Liver (tissue), 8 donors: ENCODE measurements at regions not wholly inside any gene's neighbourhood (a gene's known extent, or its start where the extent isn't known, plus 50 kb on each side); places are given as distances from the start of the nearest gene placed in this dataset.

Experiments used
- DNase-seq: peaks from one replicate; pipeline ENCODE4 v3.0.0-alpha.2; 2017; ENCODE audit warnings: low spot score
- H3K27ac ChIP-seq, 2 donors: one replicate each; pipeline ENCODE4 v1.7.0; 2013; ENCODE audit warnings: inconsistent platforms in 2 of 2, low read length in 2 of 2, control low read depth in 1 of 2, low read depth in 1 of 2, mild to moderate bottlenecking in 1 of 2
- H3K27me3 ChIP-seq, 4 donors: one replicate each; pipeline versions ENCODE4 v1.6.1 to v1.7.0; 2013; ENCODE audit warnings: low read length in 3 of 4, inconsistent platforms in 1 of 4, mild to moderate bottlenecking in 1 of 4, moderate library complexity in 1 of 4; ENCODE audit not compliant: control insufficient read depth in 4 of 4, insufficient read depth in 4 of 4
- H3K36me3 ChIP-seq, 4 donors: one replicate each; pipeline versions ENCODE4 v1.6.1 to v1.7.0; 2013; ENCODE audit warnings: low read length in 3 of 4, mild to moderate bottlenecking in 3 of 4, low read depth in 1 of 4, moderate library complexity in 1 of 4; ENCODE audit not compliant: control insufficient read depth in 4 of 4, insufficient read depth in 3 of 4
- H3K4me1 ChIP-seq, 4 donors: one replicate each; pipeline versions ENCODE4 v1.6.1 to v1.7.0; 2013; ENCODE audit warnings: low read length in 3 of 4, mild to moderate bottlenecking in 3 of 4, moderate library complexity in 1 of 4; ENCODE audit not compliant: control insufficient read depth in 4 of 4, insufficient read depth in 4 of 4
- H3K4me3 ChIP-seq, 3 donors: one replicate each; pipeline versions ENCODE4 v1.6.1 to v1.7.0; 2013; ENCODE audit warnings: low read length in 3 of 3, control low read depth in 1 of 3, low read depth in 1 of 3, mild to moderate bottlenecking in 1 of 3
- H3K9ac ChIP-seq, 2 donors: one replicate each; pipeline ENCODE4 v1.7.0; 2013; ENCODE audit warnings: low read length in 2 of 2, mild to moderate bottlenecking in 2 of 2, moderate library complexity in 2 of 2, control low read depth in 1 of 2, low read depth in 1 of 2
- H3K9me3 ChIP-seq, 4 donors: one replicate each; pipeline versions ENCODE4 v1.6.1 to v1.7.0; 2013; ENCODE audit warnings: low read length in 3 of 4; ENCODE audit not compliant: control insufficient read depth in 4 of 4
- ATF3 ChIP-seq: IDR thresholded peaks from 2 replicates; pipeline ENCODE4 v1.6.1; 2016; ENCODE audit warnings: antibody characterized with exemption
- EGR1 ChIP-seq, 2 donors: IDR thresholded peaks; 2 replicates each; pipeline ENCODE4 v1.6.1; 2016 to 2018; ENCODE audit warnings: antibody characterized with exemption in 2 of 2, low read depth in 2 of 2
- FOXA1 ChIP-seq: IDR thresholded peaks from 2 replicates; pipeline ENCODE4 v1.6.1; 2016; ENCODE audit warnings: antibody characterized with exemption
- FOXA2 ChIP-seq: IDR thresholded peaks from 2 replicates; pipeline ENCODE4 v1.6.1; 2016; ENCODE audit warnings: antibody characterized with exemption
- GABPA ChIP-seq, 2 donors: IDR thresholded peaks in 1 of 2; conservative IDR thresholded peaks in 1 of 2; 2 replicates each; pipeline ENCODE4 v1.6.1; 2016; ENCODE audit warnings: antibody characterized with exemption in 2 of 2, mild to moderate bottlenecking in 1 of 2, moderate library complexity in 1 of 2
- HNF4A ChIP-seq, 2 donors: conservative IDR thresholded peaks; 2 replicates each; pipeline ENCODE4 v1.6.1; 2016; ENCODE audit warnings: antibody characterized with exemption in 2 of 2, mild to moderate bottlenecking in 2 of 2
- HNF4G ChIP-seq: IDR thresholded peaks from 2 replicates; pipeline ENCODE4 v1.6.1; 2016; ENCODE audit warnings: antibody characterized with exemption
- JUND ChIP-seq, 2 donors: IDR thresholded peaks; 2 replicates each; pipeline ENCODE4 v1.6.1; 2016; ENCODE audit warnings: antibody characterized with exemption in 2 of 2
- MAX ChIP-seq: IDR thresholded peaks from 2 replicates; pipeline ENCODE4 v1.6.1; 2016; ENCODE audit warnings: antibody characterized with exemption
- NR2F2 ChIP-seq: IDR thresholded peaks from 2 replicates; pipeline ENCODE4 v1.6.1; 2016; ENCODE audit warnings: antibody characterized with exemption
- RAD21 ChIP-seq, 2 donors: IDR thresholded peaks; 2 replicates each; pipeline ENCODE4 v1.6.1; 2016; ENCODE audit warnings: antibody characterized with exemption in 2 of 2, mild to moderate bottlenecking in 2 of 2
- RXRA ChIP-seq, 2 donors: IDR thresholded peaks; 2 replicates each; pipeline ENCODE4 v1.6.1; 2017 to 2018; ENCODE audit warnings: antibody characterized with exemption in 2 of 2, mild to moderate bottlenecking in 1 of 2
- SP1 ChIP-seq: IDR thresholded peaks from 2 replicates; pipeline ENCODE4 v1.6.1; 2018; ENCODE audit warnings: antibody characterized with exemption, mild to moderate bottlenecking
- TAF1 ChIP-seq: conservative IDR thresholded peaks from 2 replicates; pipeline ENCODE4 v1.6.1; 2016; ENCODE audit warnings: antibody characterized with exemption, mild to moderate bottlenecking
- YY1 ChIP-seq: IDR thresholded peaks from 2 replicates; pipeline ENCODE4 v1.6.1; 2016; ENCODE audit warnings: antibody characterized with exemption, mild to moderate bottlenecking
- ZBTB33 ChIP-seq: IDR thresholded peaks from 2 replicates; pipeline ENCODE4 v1.6.1; 2016; ENCODE audit warnings: antibody characterized with exemption
- WGBS: extraction: QIAGEN DNeasy Blood & Tissue Kit; methylation state at CpG from one replicate; pipeline ENCODE4 v1.1.7; 2013; 5-methylcytosine and 5-hydroxymethylcytosine counted together
- TF ChIP-seq, protein P1 (sequence below): fragments of 150-350 bp; IDR thresholded peaks from 2 replicates; pipeline ENCODE4 v1.5.1; 2017; ENCODE audit warnings: improper control_type of control experiment, low read depth, low read length; ENCODE audit not compliant: missing input control
- TF ChIP-seq, protein P2 (sequence below): IDR thresholded peaks from 2 replicates; pipeline ENCODE4 v1.6.1; 2016; ENCODE audit warnings: antibody characterized with exemption, mild to moderate bottlenecking
- donor health status: healthy.
- donor health status: healthy.
- donor health status: healthy.
- donor health status: healthy.
- donor health status: healthy.

DNA sequence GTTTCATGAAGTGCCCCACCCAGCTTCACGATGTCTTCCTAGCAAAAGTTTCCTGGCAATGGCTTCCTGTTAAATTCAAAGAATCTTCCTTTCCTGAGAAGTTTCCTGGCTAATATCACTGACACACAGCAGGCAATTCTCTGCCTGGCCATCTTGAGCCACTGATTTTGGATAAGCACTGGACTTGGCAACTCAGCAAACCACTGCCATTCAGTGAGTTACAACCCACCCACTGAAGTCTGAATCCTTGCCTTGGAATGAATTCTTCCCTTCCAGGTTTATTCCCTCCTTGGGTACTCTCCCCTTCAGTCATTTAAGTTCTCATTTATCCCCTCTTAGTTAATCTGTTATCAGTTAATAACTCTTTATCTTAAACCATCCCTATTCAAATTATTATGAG lies 426.0 kb downstream of the MBD2 start:
- 56% methylated on average over 1 of the region's 1 CpG for WGBS
- no peaks in the 10 kb centered on the region for H3K27me3 ChIP-seq
- H3K9ac ChIP-seq, result no peak overlapping the region
- no peaks in the 10 kb centered on the region for H3K4me1 ChIP-seq
- DNase-seq, result no peak
- H3K27ac ChIP-seq, result no peak overlapping the region
- no peak for TF ChIP-seq HNF4A (conservative IDR thresholded peaks at IDR 0.05)
- no peak overlapping the region for H3K4me3 ChIP-seq
- H3K9me3 ChIP-seq, result no peaks in the 10 kb centered on the region
- no peaks in the 10 kb centered on the region for H3K36me3 ChIP-seq

DNA sequence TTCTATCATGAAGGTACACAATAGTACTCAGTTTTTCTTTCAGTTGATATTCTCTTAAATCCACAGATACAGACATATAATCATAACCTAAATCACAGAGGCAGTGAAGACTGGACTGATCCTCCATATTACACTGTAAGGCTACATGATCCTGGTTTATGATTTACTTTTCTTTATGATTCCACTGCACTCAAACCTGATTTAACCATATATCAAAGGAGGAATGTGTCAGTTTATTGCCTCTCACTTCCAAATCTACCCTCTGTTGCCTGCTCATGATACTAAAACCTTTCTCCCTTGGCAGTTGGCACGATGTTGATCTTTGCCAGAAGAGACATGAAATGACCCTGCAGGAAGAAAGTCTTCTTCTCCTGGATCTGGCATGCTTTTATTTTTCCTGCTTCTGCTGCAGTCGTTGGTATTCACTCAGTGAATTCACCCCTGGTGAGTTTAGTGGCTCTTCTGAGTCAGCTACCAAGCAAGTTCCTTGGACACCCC lies 426.4 kb downstream of the MBD2 start:
- H3K4me1 ChIP-seq, result no peaks in the 10 kb centered on the region
- TF ChIP-seq FOXA2 (no peak), MAX (no peak), ATF3 (no peak), RAD21 (IDR thresholded peaks at IDR 0.05) (no peak), ZBTB33 (no peak), FOXA1 (no peak), JUND (IDR thresholded peaks at IDR 0.05) (no peak), RXRA (IDR thresholded peaks at IDR 0.05) (no peak), GABPA (IDR thresholded peaks at IDR 0.05 in 1 of 2, conservative IDR thresholded peaks at IDR 0.05 in 1 of 2) (no peak), HNF4A (conservative IDR thresholded peaks at IDR 0.05) (no peak), NR2F2 (no peak), EGR1 (IDR thresholded peaks at IDR 0.05; ENCODE audit: low read depth in 2 of 2) (no peak), HNF4G (no peak), YY1 (no peak), SP1 (no peak), TAF1 (no peak)
- TF ChIP-seq, protein P1, sequence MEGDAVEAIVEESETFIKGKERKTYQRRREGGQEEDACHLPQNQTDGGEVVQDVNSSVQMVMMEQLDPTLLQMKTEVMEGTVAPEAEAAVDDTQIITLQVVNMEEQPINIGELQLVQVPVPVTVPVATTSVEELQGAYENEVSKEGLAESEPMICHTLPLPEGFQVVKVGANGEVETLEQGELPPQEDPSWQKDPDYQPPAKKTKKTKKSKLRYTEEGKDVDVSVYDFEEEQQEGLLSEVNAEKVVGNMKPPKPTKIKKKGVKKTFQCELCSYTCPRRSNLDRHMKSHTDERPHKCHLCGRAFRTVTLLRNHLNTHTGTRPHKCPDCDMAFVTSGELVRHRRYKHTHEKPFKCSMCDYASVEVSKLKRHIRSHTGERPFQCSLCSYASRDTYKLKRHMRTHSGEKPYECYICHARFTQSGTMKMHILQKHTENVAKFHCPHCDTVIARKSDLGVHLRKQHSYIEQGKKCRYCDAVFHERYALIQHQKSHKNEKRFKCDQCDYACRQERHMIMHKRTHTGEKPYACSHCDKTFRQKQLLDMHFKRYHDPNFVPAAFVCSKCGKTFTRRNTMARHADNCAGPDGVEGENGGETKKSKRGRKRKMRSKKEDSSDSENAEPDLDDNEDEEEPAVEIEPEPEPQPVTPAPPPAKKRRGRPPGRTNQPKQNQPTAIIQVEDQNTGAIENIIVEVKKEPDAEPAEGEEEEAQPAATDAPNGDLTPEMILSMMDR, result no peak
- TF ChIP-seq, protein P2, sequence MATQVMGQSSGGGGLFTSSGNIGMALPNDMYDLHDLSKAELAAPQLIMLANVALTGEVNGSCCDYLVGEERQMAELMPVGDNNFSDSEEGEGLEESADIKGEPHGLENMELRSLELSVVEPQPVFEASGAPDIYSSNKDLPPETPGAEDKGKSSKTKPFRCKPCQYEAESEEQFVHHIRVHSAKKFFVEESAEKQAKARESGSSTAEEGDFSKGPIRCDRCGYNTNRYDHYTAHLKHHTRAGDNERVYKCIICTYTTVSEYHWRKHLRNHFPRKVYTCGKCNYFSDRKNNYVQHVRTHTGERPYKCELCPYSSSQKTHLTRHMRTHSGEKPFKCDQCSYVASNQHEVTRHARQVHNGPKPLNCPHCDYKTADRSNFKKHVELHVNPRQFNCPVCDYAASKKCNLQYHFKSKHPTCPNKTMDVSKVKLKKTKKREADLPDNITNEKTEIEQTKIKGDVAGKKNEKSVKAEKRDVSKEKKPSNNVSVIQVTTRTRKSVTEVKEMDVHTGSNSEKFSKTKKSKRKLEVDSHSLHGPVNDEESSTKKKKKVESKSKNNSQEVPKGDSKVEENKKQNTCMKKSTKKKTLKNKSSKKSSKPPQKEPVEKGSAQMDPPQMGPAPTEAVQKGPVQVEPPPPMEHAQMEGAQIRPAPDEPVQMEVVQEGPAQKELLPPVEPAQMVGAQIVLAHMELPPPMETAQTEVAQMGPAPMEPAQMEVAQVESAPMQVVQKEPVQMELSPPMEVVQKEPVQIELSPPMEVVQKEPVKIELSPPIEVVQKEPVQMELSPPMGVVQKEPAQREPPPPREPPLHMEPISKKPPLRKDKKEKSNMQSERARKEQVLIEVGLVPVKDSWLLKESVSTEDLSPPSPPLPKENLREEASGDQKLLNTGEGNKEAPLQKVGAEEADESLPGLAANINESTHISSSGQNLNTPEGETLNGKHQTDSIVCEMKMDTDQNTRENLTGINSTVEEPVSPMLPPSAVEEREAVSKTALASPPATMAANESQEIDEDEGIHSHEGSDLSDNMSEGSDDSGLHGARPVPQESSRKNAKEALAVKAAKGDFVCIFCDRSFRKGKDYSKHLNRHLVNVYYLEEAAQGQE, result no peak
- H3K9ac ChIP-seq, result no peak overlapping the region
- no peak overlapping the region for H3K4me3 ChIP-seq
- no peak for DNase-seq
- H3K27me3 ChIP-seq, result no peaks in the 10 kb centered on the region
- no peak overlapping the region for H3K27ac ChIP-seq
- H3K36me3 ChIP-seq, result no peaks in the 10 kb centered on the region
- no peaks in the 10 kb centered on the region for H3K9me3 ChIP-seq
- 52% methylated on average over 2 of the region's 2 CpGs for WGBS
